Activated effector memory CD4-positive, alpha-beta T cell treated with anti-CD3 and anti-CD28 coated beads, Interleukin-2, amount 50 U/mL, for 16 hours (primary cell): ENCODE measurements at regions not wholly inside any gene's neighbourhood (a gene's known extent, or its start where the extent isn't known, plus 50 kb on each side); places are given as distances from the start of the nearest gene placed in this dataset.
"Not testable (repeated sequence)": the region's sequence is repeated elsewhere in the genome, so short reads cannot be mapped to it uniquely, and the experiment has no call there.

Source experiments
- DNase-seq: peaks from one replicate; pipeline ENCODE4 v3.0.0-alpha.2; 2020

DNA sequence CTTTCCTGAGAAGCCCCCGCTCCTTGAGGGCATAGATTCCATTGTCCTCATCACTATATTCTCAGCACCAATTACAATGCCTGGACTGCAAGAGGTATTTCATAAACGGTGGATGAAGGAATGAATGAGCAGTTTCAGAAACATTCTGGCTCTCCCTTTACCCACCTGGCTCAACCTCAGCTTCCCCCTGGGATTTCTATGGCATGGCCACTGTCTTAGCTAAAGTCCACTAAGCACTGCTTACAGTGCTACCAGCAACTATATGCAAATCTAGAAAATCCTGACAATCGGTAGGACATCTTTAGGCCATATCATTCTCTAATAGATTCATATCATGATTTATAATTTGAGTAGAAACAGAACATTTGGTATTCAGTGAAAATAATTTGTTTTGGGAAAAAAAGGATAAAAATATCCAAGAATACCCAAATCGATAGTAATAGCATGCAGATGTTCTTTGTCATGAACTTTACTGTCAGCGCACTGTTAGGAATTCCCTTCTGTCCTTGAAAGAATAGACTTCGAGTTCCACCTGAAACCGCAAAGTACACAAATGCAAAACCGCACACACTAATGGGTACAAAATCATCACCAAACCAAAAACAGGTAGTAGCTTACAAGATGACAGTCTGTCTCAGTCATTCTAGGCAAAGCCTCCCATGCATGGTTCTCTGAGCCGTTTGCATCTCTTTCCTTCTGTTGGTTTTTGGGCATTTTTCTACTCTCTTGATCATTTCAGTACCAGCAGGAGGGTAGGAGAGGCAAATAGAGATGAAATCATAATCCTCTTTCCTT, 303.6 kb upstream of the ID2 start:
- DNase-seq: no peak

DNA sequence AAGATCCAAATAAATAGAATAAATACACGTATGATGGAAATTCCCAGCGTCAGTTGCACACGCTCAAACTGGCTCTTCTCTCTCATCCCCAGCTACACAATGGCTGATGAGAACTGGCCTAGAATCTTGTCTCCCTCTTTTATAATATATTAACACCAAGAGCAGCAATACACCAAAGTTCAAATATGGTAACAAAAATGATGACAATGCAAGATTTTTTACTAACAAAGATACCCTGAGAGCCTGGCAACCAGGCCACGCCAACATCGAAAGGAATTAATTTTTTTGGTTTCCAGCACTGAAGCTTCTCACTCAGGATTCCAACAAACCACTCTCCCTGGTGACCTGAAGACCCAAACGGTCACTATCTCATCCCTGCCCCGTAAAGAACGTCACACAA, 302.7 kb upstream of the ID2 start:
- DNase-seq: no peak

DNA sequence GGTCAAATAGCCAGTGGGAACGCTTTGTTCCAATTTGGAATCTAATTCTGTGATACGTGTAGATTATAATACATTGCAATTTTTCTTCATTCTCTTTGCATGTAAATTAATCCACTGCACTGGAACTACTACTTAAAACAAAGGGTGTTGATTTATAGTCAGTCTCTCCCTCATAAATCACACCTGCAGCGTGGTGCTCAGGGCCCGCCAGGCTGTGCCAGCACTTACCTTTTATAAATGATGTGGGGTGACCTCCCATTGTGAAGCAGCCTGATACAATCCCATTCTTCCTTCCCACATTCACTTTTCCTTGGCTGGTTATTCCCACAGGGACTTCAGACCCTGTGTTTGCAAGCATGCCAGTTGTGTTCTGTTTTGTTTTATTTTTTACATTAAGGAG, 302.3 kb upstream of the ID2 start:
- no peak for DNase-seq

DNA sequence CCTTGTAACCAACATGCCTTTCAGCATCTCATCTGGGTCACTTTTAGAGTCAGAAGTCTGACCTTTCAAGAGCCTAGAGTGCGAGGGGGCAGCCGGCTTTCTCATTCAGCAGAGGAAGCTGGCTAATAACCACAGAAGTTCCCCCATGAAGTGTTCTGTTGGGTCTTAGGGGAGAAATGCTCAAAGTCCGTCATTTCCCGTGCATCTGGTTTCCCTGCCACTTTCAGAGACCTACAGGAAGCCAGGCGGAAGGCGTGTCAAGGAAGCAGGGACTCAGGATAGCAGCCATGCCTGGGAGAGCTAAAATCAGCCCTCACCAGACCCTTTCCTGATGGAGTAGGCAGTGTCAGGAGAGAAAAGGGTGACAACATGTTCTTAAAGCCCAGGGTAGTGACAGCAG, 301.8 kb upstream of the ID2 start:
- no peak for DNase-seq

DNA sequence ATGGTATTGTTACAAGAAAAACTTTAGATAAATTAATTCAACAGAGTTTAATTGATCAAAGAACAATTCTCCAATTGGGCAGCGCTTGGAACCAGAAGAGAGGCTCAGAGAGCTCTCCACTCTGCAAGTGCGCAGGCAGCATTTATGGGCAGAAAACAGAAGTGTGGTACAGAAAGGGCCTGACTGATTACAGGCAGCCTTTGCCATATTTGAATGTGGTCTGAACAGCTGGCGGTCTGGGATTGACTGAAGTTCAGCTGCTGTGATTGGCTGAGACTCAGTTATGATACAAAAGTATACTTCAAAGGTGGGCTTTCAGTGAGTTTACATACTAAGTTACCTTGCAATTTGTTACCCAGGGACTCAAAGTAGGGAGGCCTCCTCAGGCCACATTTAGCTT, 301.3 kb upstream of the ID2 start:
- DNase-seq: no peak

DNA sequence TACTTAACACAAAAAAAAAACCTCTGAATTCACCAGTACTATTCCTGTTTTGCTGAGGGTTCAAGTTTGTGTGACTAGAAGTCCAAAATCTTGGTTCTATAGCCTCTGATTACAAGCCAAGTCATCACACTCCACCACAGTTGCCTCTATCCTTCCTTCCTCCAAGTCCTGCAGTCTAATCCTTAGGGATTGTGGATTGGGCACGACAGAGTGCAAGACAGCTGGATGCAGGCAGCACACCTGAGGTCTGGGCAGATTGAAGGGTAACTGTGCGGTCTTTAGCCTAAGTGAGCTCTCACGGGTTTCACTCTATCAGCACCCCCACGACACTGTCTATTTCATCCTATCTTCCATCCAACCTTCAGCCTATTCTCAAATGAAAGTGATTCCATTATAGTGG, 299.4 kb upstream of the ID2 start:
- DNase-seq: no peak

DNA sequence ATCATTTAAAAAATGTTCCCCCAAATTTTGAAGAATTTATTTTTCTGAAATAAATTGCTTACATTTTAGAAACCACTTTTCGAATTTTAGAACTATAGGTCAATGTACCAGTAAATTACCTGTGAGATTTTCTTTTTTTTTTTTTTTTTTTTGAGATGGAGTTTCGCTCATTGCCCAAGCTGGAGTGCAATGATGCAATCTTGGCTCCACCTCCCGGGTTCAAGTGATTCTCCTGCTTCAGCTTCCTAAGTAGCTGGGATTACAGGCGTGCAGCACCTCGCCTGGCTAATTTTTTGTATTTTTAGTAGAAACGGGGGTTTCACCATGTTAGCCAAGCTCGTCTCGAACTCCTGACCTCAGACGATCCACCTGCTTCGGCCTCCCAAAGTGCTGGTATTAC, 295.1 kb upstream of the ID2 start:
- DNase-seq: not testable (repeated sequence)

DNA sequence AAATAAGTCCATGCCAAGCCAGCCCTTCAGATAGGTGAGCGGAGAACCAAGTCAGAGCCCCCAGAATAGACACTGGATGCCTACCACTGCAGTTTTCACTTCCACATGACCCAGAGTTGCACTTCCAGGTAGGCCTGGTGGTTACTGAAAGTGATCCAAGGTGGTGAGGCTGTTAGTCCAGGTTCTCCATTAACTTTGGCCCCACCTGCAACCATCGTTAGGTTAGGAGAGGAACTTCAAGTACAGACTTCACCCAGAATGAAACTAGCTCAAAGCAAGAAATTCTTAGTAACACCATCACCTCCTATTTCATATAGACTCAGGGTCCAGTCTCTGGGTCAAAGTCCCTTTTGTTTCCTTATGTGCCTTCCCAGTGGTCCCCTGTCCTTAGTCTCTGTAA, 293.1 kb upstream of the ID2 start:
- DNase-seq: no peak

DNA sequence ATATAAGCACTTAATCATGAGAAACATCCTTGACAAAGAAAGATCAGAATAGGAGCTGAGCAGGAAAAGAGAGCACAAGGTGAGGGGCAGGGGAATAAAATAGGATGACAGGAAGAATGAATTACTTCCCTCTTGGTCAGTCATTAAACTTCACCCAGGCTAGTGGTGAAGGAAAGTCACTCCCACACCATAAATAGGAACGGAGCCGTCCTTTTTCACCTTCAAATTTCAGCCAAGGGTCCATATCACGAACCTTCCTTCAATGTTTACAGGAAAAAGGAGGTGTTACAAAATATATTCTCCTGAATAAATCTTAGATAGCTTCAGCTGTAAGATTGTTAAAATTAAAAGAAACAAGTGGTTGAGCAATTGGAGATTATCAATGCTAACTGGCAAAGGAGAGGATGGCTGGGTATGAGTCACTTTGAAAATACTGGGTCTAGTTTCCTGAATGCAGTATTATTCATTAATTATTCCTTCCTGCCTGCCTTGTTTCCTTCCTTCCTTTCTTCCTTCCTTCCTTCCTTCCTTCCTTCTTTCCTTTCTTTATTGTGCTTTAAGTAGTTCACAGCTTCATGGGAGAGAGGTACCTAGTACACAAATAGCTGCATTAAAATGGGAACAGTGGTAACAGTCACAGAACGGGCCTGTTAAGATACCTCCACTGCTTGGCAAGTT, 292.3 kb upstream of the ID2 start:
- DNase-seq: no peak

DNA sequence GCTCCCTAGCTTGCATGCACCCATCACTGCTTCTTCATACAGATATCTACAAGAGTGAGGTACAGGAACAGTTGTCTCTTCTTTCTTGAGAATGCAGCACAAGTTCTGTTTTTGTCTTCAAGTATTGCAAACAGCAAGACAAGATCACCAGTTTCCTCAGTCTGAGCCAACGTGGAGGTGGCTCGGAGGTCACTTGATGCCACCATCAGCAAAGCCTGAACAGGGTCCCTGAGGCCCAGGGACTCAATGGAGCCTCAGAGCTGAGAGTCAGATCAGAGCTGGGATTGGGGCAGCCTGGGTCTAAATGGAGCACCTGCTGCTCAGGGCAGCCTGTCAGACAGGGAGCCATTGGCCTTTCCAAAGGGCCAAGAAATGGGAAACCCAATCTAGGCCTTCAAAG, 290.7 kb upstream of the ID2 start:
- DNase-seq: no peak

DNA sequence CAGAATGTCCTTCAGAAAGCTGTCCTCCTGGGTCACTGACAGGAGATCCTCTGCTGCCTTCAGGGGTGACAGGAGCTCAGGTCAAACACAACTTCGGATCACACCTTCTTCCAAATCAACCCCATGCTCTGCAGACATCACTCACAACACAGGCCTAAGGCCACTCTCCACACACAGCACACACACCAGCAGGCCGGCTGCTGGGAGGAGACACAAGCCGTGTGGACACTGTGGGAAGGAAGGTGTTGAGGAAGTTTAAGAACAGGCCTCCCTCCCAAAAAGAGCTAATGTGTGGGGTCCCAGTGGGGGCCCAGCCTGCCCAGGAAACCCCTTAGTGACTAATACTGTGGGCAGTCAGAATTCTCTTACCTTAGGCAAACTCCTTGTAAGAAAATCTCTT, 290.3 kb upstream of the ID2 start:
- DNase-seq: no peak

DNA sequence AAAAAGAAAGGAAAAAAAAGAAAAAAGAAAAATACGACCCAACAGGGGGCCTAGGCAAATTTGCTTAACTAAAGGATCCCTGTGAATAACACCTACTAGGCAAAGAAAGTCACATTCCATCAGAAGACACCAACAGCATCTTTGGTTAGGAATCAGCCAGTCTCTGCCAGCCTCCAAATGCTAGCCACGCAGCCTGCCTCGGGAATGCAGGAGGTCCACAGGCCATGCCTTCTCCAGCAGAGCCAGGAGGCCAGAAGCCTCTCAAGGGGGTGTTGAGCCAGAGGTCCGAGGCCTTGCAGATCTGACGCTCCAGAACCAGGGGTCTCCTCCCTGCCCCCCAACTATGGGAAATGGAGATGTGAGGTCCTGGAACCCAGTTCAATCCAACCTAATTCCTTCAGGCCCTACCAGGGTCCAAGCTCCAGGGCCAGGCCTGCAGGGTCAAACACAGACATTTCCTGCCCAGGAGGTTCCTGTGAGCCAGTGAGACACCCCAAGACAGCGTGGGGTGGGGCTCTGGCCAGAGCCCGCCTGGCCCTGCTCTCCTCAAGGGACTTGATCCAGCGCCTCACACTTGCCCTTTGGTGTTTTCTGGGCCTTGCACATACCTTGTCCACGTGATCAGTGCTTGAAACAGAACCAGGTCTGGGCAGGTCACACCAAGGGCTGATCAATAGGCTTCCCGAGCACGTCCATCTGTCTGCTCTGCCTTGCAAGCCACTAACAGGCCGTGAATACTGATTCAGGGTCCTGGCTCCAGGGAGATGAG, 289.6 kb upstream of the ID2 start:
- DNase-seq: no peak

DNA sequence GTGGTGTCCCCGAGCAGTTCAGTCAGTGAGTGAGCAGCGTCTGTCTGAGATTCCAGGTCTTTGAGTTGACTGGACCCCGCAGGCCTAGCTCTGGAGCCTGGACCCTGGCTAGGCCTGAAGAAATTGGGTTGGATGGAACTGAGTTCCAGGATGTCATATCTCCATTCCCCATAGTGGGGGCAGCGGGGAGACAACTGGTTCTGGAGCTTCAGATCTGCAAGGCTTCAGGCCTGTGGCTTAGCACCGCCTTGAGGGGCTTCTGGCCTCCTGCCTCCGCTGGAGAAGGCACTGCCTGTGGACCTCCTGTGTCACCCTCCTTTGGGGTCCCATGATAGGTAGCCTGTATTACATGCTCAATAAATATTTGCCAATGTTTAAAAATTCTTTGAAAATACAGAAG, 288.4 kb upstream of the ID2 start:
- no peak for DNase-seq

DNA sequence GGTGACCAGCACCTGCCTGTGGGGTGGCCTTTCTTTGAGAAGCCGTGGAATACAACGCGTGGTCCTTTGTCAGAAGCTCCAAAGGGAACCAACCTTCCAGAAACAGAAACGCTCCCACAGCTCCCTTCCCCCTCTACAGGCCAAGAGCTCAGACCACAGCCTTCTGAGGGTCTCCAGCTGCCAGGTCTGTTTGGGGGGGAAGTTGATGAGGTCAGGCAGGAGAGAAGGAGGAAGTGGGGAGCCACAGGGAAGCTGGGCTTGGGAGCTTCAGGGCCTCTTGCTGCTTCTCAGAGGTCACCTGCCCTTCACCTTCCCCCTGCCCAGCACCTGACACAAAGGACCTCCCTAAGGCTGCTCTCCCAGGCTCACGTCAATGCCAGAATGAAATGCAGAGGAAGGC, 287.7 kb upstream of the ID2 start:
- DNase-seq: no peak

DNA sequence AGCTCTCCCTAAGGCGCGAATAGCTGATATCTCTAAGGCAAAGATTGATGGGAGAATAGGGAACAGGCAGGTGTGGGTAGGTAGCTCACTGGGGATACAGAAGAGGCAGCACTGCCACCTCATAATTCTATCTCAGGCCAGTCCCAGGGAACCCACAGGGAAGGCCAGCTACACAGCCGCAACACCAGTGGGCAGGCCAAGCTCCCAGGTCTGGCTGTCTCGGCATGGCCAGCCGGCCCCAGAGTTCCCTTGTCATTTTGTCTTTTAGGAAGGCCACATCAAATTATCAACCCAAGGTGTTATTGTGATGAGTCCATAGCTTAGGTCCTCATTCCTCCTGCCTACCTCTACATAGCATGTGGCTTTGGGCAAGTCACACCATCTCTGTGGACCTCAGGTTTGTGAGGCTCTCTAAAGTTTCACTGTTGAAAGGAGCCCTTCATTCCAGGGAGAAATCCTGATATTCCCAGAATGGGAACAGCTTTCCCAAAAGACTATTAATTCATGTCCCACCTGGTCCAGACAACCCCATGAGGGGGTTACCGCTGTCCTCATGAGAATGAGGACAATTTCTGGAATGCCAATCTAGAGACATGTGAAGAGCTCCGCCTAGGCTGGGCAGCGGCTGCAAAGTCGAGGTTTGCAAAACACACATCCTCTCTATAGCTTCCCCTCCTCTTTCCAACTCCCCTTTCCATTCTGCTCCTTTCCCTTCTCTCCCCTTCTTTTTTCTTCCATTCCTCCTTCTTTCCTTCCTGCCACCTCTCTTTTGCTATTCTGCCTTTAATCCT, 287.1 kb upstream of the ID2 start:
- DNase-seq: no peak

DNA sequence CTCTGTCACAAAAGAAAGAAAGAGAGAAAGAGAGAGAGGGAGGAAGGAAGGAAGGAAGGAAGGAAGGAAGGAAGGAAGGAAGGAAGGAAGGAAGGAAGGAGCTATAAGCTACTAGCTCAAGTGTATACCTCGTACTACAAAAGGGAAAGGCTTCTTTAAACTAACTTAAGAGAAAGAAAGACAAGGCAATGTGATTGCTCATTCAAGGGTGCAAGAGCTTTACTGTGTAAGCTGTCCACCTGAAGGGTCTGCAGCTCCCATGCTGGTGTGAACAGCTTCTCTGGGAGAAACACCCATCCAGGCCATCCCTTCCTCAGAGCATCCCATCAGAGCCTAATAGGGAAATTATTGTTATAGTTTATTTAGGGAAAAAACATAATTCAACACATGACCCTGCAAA, 286.1 kb upstream of the ID2 start:
- no peak for DNase-seq

DNA sequence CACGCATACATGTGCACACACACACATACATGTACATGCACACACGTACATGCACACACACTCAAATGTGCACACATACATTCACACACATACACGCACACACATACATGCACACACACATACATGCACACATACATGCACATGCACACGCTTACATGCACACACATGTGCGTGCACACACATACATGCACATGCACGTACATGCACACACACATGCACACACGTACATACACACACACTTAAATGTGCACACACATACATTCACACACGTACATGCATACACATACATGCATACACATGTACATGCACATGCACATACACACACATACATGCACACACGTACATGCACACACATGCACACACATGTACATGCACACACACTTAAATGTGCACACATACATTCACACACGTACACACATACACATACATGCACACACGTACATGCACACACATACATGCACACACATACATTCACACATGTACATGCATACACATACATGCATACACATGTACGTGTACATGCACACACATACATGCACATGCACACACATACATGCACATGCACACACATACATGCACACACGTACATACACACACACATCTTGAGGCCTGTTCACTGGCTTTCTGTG, 283.7 kb upstream of the ID2 start:
- DNase-seq: no peak

DNA sequence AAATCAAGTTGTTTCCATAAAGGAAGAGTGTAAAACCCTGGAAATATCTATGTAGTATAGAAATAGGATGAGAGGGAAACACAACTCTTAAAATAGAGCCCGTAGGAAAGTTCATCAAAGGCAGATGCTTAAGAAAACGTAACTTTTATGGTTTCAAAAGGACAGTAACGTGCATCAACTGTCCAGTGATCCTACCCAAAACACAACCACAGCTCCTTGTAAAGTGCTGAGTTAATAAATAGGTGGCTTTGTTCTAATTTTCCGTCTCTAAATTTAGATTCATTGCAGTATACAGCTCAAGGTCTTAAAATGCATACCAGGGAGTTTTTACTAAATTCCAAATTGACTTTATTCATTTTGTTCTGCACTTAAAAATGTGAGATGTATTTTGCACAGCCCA, 282.1 kb upstream of the ID2 start:
- DNase-seq: no peak

DNA sequence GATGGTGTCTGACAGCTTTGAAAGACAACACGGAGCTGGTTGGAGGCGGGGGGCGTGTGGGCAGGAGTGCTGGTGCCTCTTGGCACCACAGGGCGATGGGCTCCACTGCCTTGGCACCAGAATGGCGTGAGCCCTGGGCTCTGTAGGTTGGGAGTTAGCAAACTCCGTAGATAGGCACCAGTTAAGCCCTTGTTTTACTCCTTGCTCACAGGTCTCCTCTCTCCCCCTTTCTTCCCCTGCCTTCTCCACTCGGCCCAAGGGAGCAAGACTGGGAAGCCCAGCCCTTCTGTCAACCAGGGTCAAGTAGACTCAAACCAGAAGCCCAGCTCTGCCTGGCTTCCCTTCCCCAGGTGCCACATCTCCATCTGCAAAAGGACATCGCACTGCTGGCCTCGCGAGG, 281.7 kb upstream of the ID2 start:
- no peak for DNase-seq

DNA sequence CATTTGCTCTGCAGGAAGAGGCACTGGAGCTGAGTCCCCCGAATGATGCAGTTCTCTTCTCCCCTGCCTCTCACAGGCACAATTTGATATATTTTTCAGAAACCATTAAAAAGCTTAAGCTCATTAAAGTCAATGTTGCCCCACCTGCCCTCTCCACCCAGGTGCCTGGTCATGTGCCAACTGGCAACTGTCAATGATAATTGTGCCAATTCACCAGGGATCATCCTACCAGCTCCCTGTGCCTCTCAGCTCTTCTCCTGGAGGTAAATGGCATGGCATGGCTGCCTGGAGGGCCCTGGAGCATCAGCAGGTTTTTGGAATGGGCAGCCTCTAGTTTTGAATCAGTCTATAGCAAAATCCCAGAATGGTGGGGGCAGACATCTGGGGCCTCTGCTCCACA, 279.6 kb upstream of the ID2 start:
- no peak for DNase-seq

DNA sequence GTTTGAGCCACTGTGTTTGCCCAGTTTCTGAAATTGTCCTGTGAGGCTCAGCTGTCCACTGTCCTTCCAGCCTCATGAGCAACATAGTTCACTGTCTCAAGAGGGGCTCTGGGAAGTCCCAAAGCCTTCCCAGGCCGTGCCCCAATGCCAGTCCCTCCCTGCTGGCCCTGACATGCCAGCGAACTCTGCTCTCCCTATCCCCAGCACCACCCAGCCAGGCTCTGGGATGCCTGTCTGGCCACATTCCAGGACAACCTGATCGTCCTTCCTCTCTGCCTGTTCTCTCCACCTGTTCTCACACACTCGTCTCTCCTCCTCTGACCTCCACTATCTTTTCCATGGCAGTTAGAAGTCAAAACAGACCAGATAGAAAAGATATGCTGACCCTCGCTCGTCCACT, 278.0 kb upstream of the ID2 start:
- no peak for DNase-seq

DNA sequence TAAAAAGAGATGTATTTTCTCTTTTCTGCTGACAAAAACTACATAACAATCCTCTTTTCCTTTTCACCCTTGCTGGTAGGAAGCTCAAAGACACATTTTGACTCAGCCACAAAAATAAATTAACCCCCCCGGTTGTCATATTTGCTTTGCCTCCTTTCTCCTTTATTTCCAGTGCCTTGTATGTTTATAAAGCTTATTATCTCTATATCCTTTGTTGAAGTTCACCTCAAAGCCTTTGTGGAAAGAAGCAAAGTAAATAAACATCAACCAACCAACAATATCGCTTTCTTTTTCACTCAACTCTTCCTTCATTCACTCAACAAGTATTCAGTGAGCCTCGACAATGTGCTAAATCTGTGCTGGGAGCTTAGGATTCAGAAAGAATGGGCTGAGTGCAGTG, 276.5 kb upstream of the ID2 start:
- DNase-seq: no peak

DNA sequence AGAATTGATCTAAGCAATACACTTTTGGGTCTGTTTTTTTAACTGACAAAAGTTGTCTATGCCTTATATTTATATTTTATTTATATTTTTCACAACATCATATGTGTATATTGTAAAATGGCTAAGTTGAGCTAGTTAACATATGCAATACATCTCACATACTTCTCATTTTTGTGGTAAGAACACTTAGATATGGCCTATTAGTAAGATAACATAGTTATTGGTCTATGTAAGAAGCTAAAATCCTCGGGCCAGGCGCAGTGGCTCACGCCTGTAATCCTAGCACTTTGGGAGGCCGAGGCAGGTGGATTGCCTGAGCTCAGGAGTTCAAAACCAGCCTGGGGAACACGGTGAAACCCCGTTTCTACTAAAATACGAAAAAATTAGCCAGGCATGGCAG, 275.6 kb upstream of the ID2 start:
- DNase-seq: no peak
